GM23248 (cell line): ENCODE measurements at regions not wholly inside any gene's neighbourhood (a gene's known extent, or its start where the extent isn't known, plus 50 kb on each side); places are given as distances from the start of the nearest gene placed in this dataset.

Experiments used
- EZH2 ChIP-seq: fragments of 200-600 bp; sonication (generic); IDR thresholded peaks from 2 replicates; pipeline ENCODE4 v1.6.1; 2018; ENCODE audit warnings: antibody characterized with exemption, mild to moderate bottlenecking; ENCODE audit not compliant: insufficient read depth, poor library complexity, severe bottlenecking
- EZH2phosphoT487 ChIP-seq: fragments of 200-600 bp; sonication (generic); IDR thresholded peaks from 2 replicates; pipeline ENCODE4 v1.6.1; 2018; ENCODE audit warnings: antibody characterized with exemption, moderate library complexity, mild to moderate bottlenecking, low read depth; ENCODE audit not compliant: insufficient read depth

DNA sequence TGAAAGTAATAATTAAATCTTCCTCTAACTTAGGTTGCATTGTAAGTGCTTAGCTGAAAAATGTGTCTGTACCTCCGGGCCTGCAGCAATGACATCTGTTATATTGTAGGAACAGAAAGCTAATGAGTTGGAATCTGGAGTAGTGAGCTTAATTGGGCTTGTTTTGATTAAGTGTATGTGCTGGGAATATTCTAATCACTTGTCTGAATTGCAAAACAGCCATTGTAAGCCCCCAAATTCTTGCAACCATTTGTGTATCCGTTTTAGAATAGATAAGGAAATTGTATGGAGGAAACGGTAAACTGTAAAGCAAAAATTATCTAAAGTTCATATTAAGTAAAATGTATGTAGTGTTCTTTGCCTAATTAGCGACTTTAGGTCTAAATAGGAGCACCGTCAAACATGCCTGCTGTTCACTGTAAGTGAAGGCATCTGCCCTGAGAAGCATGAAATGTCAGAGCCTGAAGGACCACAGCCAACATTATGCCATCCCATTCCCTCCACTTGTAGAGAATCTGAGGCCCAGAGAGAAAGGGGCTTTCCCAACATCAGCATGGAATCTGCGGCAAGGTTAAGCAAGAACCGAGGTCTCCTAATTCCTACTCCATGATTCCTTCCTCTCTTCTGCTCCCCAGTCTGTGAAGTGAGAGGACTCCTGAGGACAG lies 466.4 kb downstream of the TDRD15 start:
- TF ChIP-seq EZH2 (no peak), EZH2phosphoT487 (no peak)
